Heart right ventricle (tissue), 16 donors: ENCODE measurements at regions not wholly inside any gene's neighbourhood (a gene's known extent, or its start where the extent isn't known, plus 50 kb on each side); places are given as distances from the start of the nearest gene placed in this dataset.
"Not testable (repeated sequence)": the region's sequence is repeated elsewhere in the genome, so short reads cannot be mapped to it uniquely, and the experiment has no call there.

Experiments
- ATAC-seq, 8 donors: fragments of 200-7000 bp; cut with Tn5 transposase; one replicate each; pipeline ENCODE4 v1.9.1; 2020; ENCODE audit warnings: mild to moderate bottlenecking in 8 of 8, moderate library complexity in 8 of 8, moderate number of reproducible peaks in 1 of 8
- DNase-seq, 2 donors: peaks; one replicate each; pipeline ENCODE4 v3.0.0-alpha.2; 2020
- H3K27ac ChIP-seq, 10 donors: fragments of 200-600 bp; sonication (generic) in 2 of 10; one replicate each; pipeline versions ENCODE4 v1.5.0 to v1.8.0; 2020 to 2022; ENCODE audit warnings: mild to moderate bottlenecking in 3 of 10
- H3K27me3 ChIP-seq, 7 donors: fragments of 200-600 bp; one replicate each; pipeline ENCODE4 v1.8.0; 2021 to 2022; ENCODE audit warnings: mild to moderate bottlenecking in 2 of 7
- H3K36me3 ChIP-seq, 9 donors: fragments of 200-600 bp; sonication (generic) in 1 of 9; one replicate each; pipeline versions ENCODE4 v1.5.0 to v1.8.0; 2020 to 2022; ENCODE audit warnings: mild to moderate bottlenecking in 2 of 9
- H3K4me1 ChIP-seq, 9 donors: fragments of 200-600 bp; sonication (generic) in 1 of 9; one replicate each; pipeline versions ENCODE4 v1.5.0 to v1.8.0; 2020 to 2022; ENCODE audit warnings: mild to moderate bottlenecking in 4 of 9
- H3K4me3 ChIP-seq, 10 donors: fragments of 200-600 bp; sonication (generic) in 2 of 10; one replicate each; pipeline versions ENCODE4 v1.5.0 to v1.8.0; 2020 to 2022; ENCODE audit warnings: mild to moderate bottlenecking in 7 of 10, moderate library complexity in 2 of 10
- H3K9me3 ChIP-seq, 11 donors: fragments of 200-600 bp in 10 of 11; sonication (generic) in 2 of 11; one replicate each; pipeline versions ENCODE4 v1.5.0 to v1.8.0; 2013 to 2022; ENCODE audit warnings: mild to moderate bottlenecking in 2 of 11, control low read depth in 1 of 11, moderate library complexity in 1 of 11
- WGBS, 2 donors: extraction: QIAGEN DNeasy Blood & Tissue Kit; methylation state at CpG; one replicate each; pipeline ENCODE4 v1.1.7; 2013; ENCODE audit warnings: inconsistent platforms in 1 of 2; 5-methylcytosine and 5-hydroxymethylcytosine counted together
- intact Hi-C, 10 donors: fragments of 100-400 bp; cut with DNase I; formaldehyde crosslinking; loops; one replicate each; pipeline versions ENCODE4 v1.11.1 to v1.14.2; 2022
- TF ChIP-seq, protein P1 (sequence below), 9 donors: fragments of 200-600 bp; sonication (generic) in 2 of 9; IDR thresholded peaks; one replicate each; pipeline versions ENCODE4 v1.5.0 to v1.8.0; 2021 to 2022; ENCODE audit warnings: antibody characterized with exemption in 9 of 9, mild to moderate bottlenecking in 5 of 9, moderate library complexity in 1 of 9
- donor health status: Arrhythmogenic right ventricular cardiomyopathy.
- donor health status: ischemic (EF 13 %, LVEDD 7.1; RV severe dilation, severe dysfunction).
- donor health status: healthy with polysubstance abuse.
- donor health status: DM: no; HTN: yes; CAD: no.
- donor health status: DM: no; HTN: no; CAD: no.
- donor health status: ischemic (EF 25% LVEDD 6.9; RV normal size, moderate dysfunction).
- donor health status: ischemic (EF 25% LVEDD 5.7; RV mildly dilated, moderate dysfunction).
- donor health status: healthy.
- donor health status: DM: yes; HTN: yes; CAD: no.
- donor health status: Ischemic cardiomyopathy.
- donor health status: ischemic (EF 35%, LVEDD 5.7; RV mildly dilated, moderate dysfunction).
- donor health status: nonischemic (EF 11% LVEDD 7.7; RV severe dilation, severe dysfunction).
- donor health status: DM: yes; HTN: yes; CAD: no.
- donor health status: PGD.
- donor health status: ischemic (EF 29% LVEDD 5.4; RV normal size, mild dysfunction).
- donor health status: nonischemic (EF 23%, LVEDD 6.1; RV moderate dilation, normal function).

DNA sequence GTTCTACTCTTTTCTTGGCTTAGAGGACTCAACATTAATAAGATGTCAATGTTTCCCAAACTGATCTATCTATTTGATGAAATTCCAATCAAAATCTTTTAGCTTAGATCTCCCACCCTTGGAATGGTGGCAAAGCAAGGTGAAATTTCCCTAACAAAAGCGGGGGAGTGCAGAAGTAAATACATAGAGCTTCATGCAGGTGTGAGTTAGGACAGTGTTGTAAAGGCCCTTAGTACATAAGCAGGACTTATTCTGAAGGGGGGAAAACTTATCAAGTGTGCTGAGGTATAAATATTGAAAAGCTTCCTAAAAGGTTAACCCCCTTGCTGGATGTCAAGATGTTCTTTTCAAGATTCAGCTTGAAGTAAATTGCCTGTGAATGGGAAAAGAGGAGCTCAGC, 608.6 kb upstream of the CELF4 start:
- intact Hi-C loops = no loop called here
- WGBS, 2 donors = 91 to 98% methylated on average over 1 of the region's 1 CpG
- H3K27me3 ChIP-seq = no peaks in the 10 kb centered on the region

DNA sequence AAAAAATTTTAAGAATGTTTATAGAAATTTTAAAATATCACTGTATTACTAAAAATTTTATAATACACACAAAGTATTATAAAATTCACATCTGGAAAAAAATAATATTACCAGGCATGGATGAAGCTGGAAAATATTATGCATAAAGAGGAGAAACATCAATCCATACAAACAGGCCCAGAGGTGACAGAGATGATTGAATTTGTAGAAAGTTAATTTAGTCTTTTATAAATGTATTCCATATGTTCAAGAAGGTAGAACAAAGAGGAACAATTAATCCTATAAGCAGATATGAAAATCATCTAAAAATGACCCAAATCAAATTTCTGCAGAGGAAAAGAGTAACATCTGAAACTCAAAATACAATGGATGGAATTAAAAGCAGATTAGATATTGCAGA, 605.2 kb upstream of the CELF4 start:
- DNase-seq (no peak), ATAC-seq (no peak)
- intact Hi-C loops = no loop called here
- Histone ChIP-seq H3K27me3 (no peaks in the 10 kb centered on the region), H3K27ac (no peak overlapping the region), H3K4me1 (no peaks in the 10 kb centered on the region), H3K36me3 (no peaks in the 10 kb centered on the region), H3K9me3 (peaks cover 0 to 12% (median 0%) of the 10 kb centered on the region in 11 donors), H3K4me3 (no peak overlapping the region)
- TF ChIP-seq, protein P1, sequence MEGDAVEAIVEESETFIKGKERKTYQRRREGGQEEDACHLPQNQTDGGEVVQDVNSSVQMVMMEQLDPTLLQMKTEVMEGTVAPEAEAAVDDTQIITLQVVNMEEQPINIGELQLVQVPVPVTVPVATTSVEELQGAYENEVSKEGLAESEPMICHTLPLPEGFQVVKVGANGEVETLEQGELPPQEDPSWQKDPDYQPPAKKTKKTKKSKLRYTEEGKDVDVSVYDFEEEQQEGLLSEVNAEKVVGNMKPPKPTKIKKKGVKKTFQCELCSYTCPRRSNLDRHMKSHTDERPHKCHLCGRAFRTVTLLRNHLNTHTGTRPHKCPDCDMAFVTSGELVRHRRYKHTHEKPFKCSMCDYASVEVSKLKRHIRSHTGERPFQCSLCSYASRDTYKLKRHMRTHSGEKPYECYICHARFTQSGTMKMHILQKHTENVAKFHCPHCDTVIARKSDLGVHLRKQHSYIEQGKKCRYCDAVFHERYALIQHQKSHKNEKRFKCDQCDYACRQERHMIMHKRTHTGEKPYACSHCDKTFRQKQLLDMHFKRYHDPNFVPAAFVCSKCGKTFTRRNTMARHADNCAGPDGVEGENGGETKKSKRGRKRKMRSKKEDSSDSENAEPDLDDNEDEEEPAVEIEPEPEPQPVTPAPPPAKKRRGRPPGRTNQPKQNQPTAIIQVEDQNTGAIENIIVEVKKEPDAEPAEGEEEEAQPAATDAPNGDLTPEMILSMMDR (IDR thresholded peaks at IDR 0.05) = no peak

More for the DNA sequence above, 608.6 kb upstream of the CELF4 start:
- Histone ChIP-seq H3K9me3 (no peaks in the 10 kb centered on the region), H3K36me3 (no peaks in the 10 kb centered on the region), H3K4me3 (no peak overlapping the region), H3K4me1 (no peaks in the 10 kb centered on the region), H3K27ac (no peak overlapping the region)
- DNase-seq = no peak
- TF ChIP-seq, protein P1 (IDR thresholded peaks at IDR 0.05) = no peak
- ATAC-seq = no peak

DNA sequence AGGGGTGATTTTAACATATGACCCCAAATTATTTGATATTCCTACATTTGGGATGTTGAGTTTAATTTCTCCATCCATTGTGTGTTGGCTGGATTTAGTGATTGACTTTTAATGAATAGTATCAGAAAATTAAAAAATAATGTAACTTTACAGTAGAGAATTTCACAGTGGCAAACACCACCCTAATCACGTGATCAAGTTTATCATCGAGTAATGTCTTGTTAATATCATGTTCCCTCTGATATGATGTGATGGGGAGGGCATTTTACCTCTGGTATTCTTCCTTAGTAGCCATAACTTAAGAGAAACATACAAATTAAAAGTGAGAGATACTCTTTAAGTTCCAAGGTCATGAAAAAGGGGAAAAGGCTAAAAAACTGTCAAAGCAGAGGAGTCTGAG, 602.0 kb upstream of the CELF4 start:
- intact Hi-C loops = no loop called here
- no peaks in the 10 kb centered on the region for H3K27me3 ChIP-seq
- no peak overlapping the region for H3K27ac ChIP-seq
- no peaks in the 10 kb centered on the region for H3K4me1 ChIP-seq
- no peak overlapping the region for H3K4me3 ChIP-seq
- 81 to 82% methylated on average over 2 of the region's 2 CpGs for WGBS, 2 donors
- H3K9me3 ChIP-seq = peaks cover 0 to 12% (median 0%) of the 10 kb centered on the region in 11 donors
- TF ChIP-seq, protein P1 (IDR thresholded peaks at IDR 0.05) = no peak
- no peaks in the 10 kb centered on the region for H3K36me3 ChIP-seq
- no peak for ATAC-seq
- DNase-seq = no peak

DNA sequence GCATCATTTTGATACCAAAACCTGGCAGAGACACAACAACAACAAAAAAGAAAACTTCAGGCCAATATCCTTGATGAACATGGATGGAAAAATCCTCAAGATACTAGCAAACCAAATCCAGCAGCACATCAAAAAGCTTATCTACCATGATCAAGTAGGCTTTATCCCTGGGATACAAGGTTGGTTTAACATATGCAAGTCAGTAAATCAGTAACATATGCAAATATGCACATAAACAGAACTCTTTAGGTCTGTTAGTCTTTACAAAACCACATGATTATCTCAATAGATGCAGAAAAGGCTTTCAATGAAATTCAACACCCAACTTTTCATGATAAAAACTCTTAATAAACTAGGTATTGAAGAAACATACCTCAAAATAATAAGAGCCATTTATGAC, 587.5 kb upstream of the CELF4 start:
- peaks cover 0 to 36% (median 0%) of the 10 kb centered on the region in 11 donors for H3K9me3 ChIP-seq
- H3K4me3 ChIP-seq, H3K4me1 ChIP-seq, intact Hi-C loops, H3K27ac ChIP-seq, DNase-seq, H3K36me3 ChIP-seq, H3K27me3 ChIP-seq, ATAC-seq: not testable (repeated sequence)

DNA sequence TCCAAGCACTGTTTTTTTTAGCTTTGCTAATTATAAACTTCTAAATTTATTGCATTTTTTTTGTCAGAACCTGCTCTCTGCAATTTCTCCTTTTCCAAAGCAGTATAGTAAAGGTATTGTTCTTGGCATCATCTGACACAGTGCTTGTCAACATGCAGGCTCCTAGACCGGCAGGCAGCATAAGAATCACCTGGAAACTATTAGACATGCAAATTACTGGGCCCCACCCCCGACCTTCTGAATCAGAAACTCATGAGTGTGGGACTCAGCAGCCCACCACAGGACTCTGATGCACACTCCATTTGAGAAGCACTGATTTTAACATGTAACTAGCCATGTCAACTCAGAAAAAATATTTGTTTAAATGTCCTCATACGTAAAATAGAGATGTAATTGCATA, 551.1 kb upstream of the CELF4 start:
- Histone ChIP-seq H3K27ac (no peak overlapping the region), H3K9me3 (no peaks in the 10 kb centered on the region), H3K4me1 (no peaks in the 10 kb centered on the region), H3K27me3 (no peaks in the 10 kb centered on the region), H3K4me3 (no peak overlapping the region), H3K36me3 (no peaks in the 10 kb centered on the region)
- ATAC-seq = no peak
- WGBS, 2 donors = 57 to 59% methylated on average over 3 of the region's 3 CpGs
- intact Hi-C loops = loop anchor here in 1 of 10 donors (10.0 kb wide), 1 partner anchor 72 kb away; no protein-coding TSS in a partner anchor
- TF ChIP-seq, protein P1 (IDR thresholded peaks at IDR 0.05) = no peak
- no peak for DNase-seq
